OCI-LY7 (cell line): ENCODE measurements at regions not wholly inside any gene's neighbourhood (a gene's known extent, or its start where the extent isn't known, plus 50 kb on each side); places are given as distances from the start of the nearest gene placed in this dataset.

Experiments
- BruUV-seq: library from RNA; stranded (reverse); fragments of 400-500 nt; replicated peaks from 2 replicates; lab custom pipeline; 2021; lab: Mats Ljungman, UMichigan
- CTCF ChIA-PET: fragments of 300-600 bp; sonication (Branson Sonifier 250); formaldehyde crosslinking; loops from one replicate; lab custom pipeline; 2022; ENCODE audit warnings: antibody characterized with exemption; ENCODE audit not compliant: unreplicated experiment; lab: Charles Lee
- POLR2A ChIA-PET: fragments of 300-600 bp; sonication (Branson Sonifier 250); formaldehyde crosslinking; loops from one replicate; lab custom pipeline; 2022; ENCODE audit warnings: antibody characterized with exemption; lab: Charles Lee
- DNase-seq: peaks from one replicate; pipeline ENCODE4 v3.0.0-alpha.2; 2015; ENCODE audit warnings: low spot score
- H2AFZ ChIP-seq: fragments of 200-600 bp; sonication (generic), shearing (Covaris generic); 2 replicates; pipeline ENCODE4 v1.6.1; 2014; ENCODE audit warnings: mild to moderate bottlenecking, antibody characterized with exemption, low read length, moderate library complexity
- H3K27ac ChIP-seq: fragments of 200-600 bp; sonication (generic); 2 replicates; pipeline ENCODE4 v1.5.1; 2014; ENCODE audit warnings: mixed run types, low read depth, mild to moderate bottlenecking, moderate library complexity, low read length, inconsistent platforms; ENCODE audit not compliant: poor library complexity, severe bottlenecking
- H3K36me3 ChIP-seq: fragments of 200-600 bp; sonication (generic); 2 replicates; pipeline ENCODE4 v1.6.1; 2014; ENCODE audit warnings: mild to moderate bottlenecking, antibody characterized with exemption, low read length, moderate library complexity, mixed read lengths; ENCODE audit not compliant: insufficient read depth
- H3K4me1 ChIP-seq: fragments of 200-600 bp; sonication (generic); 2 replicates; pipeline ENCODE4 v1.5.1; 2014; ENCODE audit warnings: mild to moderate bottlenecking, low read length; ENCODE audit not compliant: insufficient read depth, poor library complexity, severe bottlenecking
- H3K4me2 ChIP-seq: fragments of 200-600 bp; sonication (generic); 2 replicates; pipeline ENCODE4 v1.6.1; 2014; ENCODE audit warnings: mild to moderate bottlenecking, low read length
- H3K4me3 ChIP-seq: fragments of 200-600 bp; sonication (generic); 2 replicates; pipeline ENCODE4 v1.5.1; 2014; ENCODE audit warnings: mild to moderate bottlenecking, low read depth, low read length; ENCODE audit not compliant: poor library complexity, severe bottlenecking
- H3K79me2 ChIP-seq: fragments of 200-600 bp; sonication (generic); 2 replicates; pipeline ENCODE4 v1.6.1; 2016; ENCODE audit warnings: low read depth, mild to moderate bottlenecking, low read length, moderate library complexity, mixed read lengths; ENCODE audit not compliant: insufficient read depth
- H3K9me2 ChIP-seq: fragments of 200-600 bp; sonication (generic); 2 replicates; pipeline ENCODE4 v1.6.1; 2016; ENCODE audit warnings: mild to moderate bottlenecking, low read length, mixed read lengths; ENCODE audit not compliant: insufficient read depth
- H3K9me3 ChIP-seq: fragments of 200-600 bp; sonication (generic); 2 replicates; pipeline ENCODE4 v1.6.1; 2014; ENCODE audit warnings: mild to moderate bottlenecking, mixed run types, low read length, mixed read lengths
- H4K20me1 ChIP-seq: fragments of 200-600 bp; sonication (generic); 2 replicates; pipeline ENCODE4 v1.6.1; 2014; ENCODE audit warnings: mild to moderate bottlenecking, antibody characterized with exemption, low read length, moderate library complexity, mixed read lengths; ENCODE audit not compliant: insufficient read depth
- CTCF ChIP-seq: fragments of 200-600 bp; sonication (generic); conservative IDR thresholded peaks from 2 replicates; pipeline ENCODE4 v1.5.1; 2014; ENCODE audit warnings: mild to moderate bottlenecking, antibody characterized with exemption, low read length, moderate library complexity, mixed read lengths
- EZH2phosphoT487 ChIP-seq: fragments of 200-600 bp; sonication (generic); IDR thresholded peaks from 2 replicates; pipeline ENCODE4 v1.6.1; 2018; ENCODE audit warnings: low read depth, borderline replicate concordance, mild to moderate bottlenecking, mixed run types, antibody characterized with exemption, low read length, moderate library complexity, mixed read lengths
- intact Hi-C: fragments of 100-400 bp; cut with micrococcal nuclease; formaldehyde crosslinking; loops from one replicate; pipeline ENCODE4 v1.10.0; 2022; ENCODE audit not compliant: unreplicated experiment

- TF ChIP-seq EZH2phosphoT487: no peak
- TF ChIP-seq CTCF: no peak
- no peak for DNase-seq
- POLR2A ChIA-PET: no interaction called here
- BruUV-seq: no TSS peak
- Histone ChIP-seq H3K79me2 (no peaks in the 10 kb centered on the region), H3K4me2 (no peak overlapping the region), H3K4me3 (no peak overlapping the region), H4K20me1 (no peaks in the 10 kb centered on the region), H3K9me2 (no peaks in the 10 kb centered on the region), H3K36me3 (no peaks in the 10 kb centered on the region), H3K9me3 (0 out of 2 replicates have a peak, but pooled peaks cover 3% of the 10 kb centered on the region), H3K27ac (no peak overlapping the region), H3K4me1 (no peaks in the 10 kb centered on the region), H2AFZ (no peak overlapping the region)
- CTCF ChIA-PET: no interaction called here
- intact Hi-C loops: no loop called here
These were observed 397.5 kb upstream of the NOVA1 start for GRCh38 chr14:26995301-26995700.

- Histone ChIP-seq H2AFZ (no peak overlapping the region), H3K9me2 (no peaks in the 10 kb centered on the region), H4K20me1 (no peaks in the 10 kb centered on the region), H3K4me2 (no peak overlapping the region), H3K27ac (no peak overlapping the region), H3K79me2 (no peaks in the 10 kb centered on the region), H3K36me3 (no peaks in the 10 kb centered on the region), H3K4me3 (no peak overlapping the region), H3K4me1 (no peaks in the 10 kb centered on the region), H3K9me3 (0 out of 2 replicates have a peak, but pooled peaks cover 7% of the 10 kb centered on the region)
- DNase-seq: no peak
- intact Hi-C loops: no loop called here
- no TSS peak for BruUV-seq
- ChIA-PET CTCF (no interaction called here), POLR2A (no interaction called here)
- TF ChIP-seq EZH2phosphoT487 (no peak), CTCF (no peak)
These were observed 398.4 kb upstream of the NOVA1 start for GRCh38 chr14:26996246-26996645.

GRCh38 chr14:27002179-27002578, 404.3 kb upstream of the NOVA1 start:
- CTCF ChIA-PET: no interaction called here

More at GRCh38 chr14:27002179-27002578, 404.3 kb upstream of the NOVA1 start:
- Histone ChIP-seq H4K20me1 (no peaks in the 10 kb centered on the region), H3K27ac (no peak overlapping the region), H3K4me3 (no peak overlapping the region), H3K9me3 (0 out of 2 replicates have a peak, but pooled peaks cover 7% of the 10 kb centered on the region), H2AFZ (no peak overlapping the region), H3K79me2 (no peaks in the 10 kb centered on the region), H3K4me2 (no peak overlapping the region), H3K4me1 (no peaks in the 10 kb centered on the region), H3K36me3 (no peaks in the 10 kb centered on the region), H3K9me2 (no peaks in the 10 kb centered on the region)
- no peak for DNase-seq
- no TSS peak for BruUV-seq
- POLR2A ChIA-PET: no interaction called here
- intact Hi-C loops: no loop called here
- no peak for TF ChIP-seq CTCF
- no peak for TF ChIP-seq EZH2phosphoT487
